ENCODE measurements at regions not wholly inside any gene's neighbourhood (a gene's known extent, or its start where the extent isn't known, plus 50 kb on each side); places are given as distances from the start of the nearest gene placed in this dataset.
"Not testable (repeated sequence)": the region's sequence is repeated elsewhere in the genome, so short reads cannot be mapped to it uniquely, and the experiment has no call there.

DNA sequence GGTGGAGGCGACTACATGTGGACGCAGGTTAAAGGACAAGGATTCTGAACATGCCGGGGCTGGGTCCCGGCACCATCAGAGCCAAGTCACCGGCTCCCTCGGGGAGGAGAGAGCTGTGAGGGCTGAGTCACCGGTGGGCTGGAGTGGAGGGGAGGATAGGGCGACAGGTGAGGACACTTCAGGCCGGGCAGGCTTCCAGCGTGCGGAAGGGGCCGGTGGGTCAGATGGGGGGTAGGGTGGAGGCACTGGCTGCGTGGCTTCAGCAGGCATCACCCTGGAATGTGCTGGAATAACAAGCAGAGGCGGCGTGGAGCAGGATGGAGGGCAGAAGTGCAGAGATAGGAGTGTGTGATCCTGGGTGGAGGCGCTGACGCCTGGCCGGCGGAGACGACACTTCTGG is 4435.3 kb upstream of the TPTE start:
- DNase-seq (ENCODE audit: low spot score); CTCF ChIA-PET; H3K27ac ChIP-seq; POLR2A ChIA-PET (ENCODE audit: low non-redundant PET): not testable (repeated sequence)

DNA sequence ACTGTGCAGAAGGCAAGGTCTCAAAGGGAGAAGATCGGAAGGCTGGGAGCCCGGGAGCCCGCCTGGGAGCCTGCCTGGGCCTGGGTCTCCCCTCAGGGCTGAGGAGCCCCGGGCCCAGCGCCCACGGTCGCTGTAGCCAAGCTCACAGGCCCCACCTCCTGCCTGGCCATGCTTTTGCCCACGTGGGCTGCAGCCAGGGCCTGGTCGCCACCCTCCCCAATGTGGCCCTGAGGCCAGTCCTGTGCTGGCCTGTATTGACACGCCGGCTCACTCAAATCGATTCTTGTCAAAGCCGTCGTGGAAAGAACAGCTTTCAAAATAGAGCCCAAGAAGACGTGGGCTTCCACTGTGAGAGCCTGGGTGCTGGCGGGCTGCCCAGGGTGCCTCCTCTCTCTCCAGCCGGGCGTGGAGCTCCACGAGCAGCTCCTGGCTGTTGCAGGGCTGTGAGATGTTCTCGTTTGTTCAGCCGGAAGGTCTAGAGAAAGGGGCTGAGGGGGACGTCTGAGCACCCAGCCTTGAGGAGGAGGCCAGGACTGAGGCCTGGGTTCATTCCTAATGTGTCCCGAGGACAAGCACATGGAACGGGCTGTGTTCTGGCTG is 4433.7 kb upstream of the TPTE start:
- CTCF ChIA-PET; H3K27ac ChIP-seq; POLR2A ChIA-PET (ENCODE audit: low non-redundant PET); DNase-seq (ENCODE audit: low spot score): not testable (repeated sequence)

DNA sequence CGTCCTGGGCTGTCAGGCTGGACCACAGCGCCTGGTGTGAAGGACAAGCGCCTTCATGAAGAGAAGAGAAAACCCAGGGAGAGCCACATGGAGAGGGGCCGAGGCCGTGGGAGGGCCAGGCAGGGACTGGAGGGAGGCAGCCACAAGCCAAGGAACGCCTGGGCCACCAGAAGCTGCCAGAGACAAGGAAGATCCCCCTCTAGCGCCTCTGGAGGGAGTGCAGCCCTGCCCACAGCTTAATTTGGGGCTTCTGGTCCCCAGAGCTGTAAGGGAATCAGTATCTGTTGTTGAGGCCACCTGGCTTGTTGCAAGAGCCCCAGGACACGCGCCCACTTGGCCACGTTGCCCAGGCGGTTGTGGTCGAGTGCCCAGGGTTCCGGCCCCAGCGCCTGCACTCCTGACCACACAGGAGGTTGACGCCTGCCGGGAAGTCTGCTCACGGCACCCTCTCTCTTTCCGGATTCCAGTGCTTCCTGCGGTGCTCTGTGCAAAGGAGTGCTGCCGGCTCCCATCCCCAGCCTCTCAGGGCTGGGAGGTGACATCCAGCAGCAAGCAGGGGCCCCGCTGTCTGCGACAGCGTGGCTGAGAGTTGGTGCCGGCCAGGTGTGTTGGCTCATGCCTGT is 4431.0 kb upstream of the TPTE start:
- H3K27ac ChIP-seq; DNase-seq (ENCODE audit: low spot score); POLR2A ChIA-PET (ENCODE audit: low non-redundant PET); CTCF ChIA-PET: not testable (repeated sequence)

DNA sequence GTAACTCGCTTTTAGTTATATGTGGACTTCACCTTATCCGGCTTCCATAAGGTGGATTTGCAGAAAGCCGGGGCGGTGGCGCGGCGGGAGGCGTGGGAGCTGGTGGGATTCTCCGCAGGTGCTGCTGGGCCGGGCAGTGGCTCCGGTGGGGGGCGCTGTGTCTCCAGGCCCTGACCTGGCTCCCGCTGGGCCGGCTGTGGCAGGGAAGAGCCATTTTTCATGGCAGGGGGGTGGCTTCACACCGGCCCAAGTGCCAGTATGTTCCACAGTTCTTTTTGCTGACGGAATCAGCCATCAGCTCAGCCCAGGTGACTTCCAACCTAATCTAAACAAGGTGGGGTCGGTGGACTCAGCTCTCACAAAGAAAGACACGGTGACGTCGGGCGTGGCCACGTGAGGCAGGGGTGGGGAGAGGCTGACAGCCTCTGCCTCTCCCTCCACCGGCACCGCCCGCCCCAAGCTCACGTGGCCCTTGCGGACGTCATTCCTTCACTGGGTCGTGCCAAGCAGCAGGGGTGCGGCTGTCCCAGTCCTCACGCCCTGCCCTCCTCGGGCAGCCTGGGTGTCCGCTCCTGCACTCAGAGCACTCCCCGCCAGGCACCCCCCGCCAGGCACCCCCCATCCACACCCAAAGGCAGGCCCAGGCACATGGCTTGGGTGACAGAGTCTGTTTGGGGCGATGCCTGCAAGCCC is 4429.9 kb upstream of the TPTE start:
- H3K27ac ChIP-seq; POLR2A ChIA-PET (ENCODE audit: low non-redundant PET); DNase-seq (ENCODE audit: low spot score); CTCF ChIA-PET: not testable (repeated sequence)

DNA sequence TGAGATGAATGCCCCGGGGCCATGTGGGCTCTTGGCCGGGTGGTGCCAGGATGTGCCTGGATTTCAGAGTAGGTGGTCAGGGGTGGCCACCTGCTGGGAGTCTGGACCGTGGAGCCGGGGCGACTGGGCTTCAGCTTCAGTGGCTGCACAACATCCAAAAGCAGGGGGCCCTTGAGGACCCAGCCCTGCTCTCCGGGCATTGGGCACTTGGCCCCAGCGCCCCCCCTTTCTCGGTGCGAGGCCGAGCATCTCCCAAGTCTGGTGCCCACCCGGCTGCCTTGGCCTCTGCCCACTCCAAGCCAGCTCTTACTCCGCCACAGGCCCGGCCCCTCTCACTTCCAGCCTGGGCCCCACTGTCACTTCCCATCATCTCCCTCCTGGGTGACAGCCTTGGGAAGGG is 4429.0 kb upstream of the TPTE start:
- H3K27ac ChIP-seq; DNase-seq (ENCODE audit: low spot score); CTCF ChIA-PET; POLR2A ChIA-PET (ENCODE audit: low non-redundant PET): not testable (repeated sequence)

DNA sequence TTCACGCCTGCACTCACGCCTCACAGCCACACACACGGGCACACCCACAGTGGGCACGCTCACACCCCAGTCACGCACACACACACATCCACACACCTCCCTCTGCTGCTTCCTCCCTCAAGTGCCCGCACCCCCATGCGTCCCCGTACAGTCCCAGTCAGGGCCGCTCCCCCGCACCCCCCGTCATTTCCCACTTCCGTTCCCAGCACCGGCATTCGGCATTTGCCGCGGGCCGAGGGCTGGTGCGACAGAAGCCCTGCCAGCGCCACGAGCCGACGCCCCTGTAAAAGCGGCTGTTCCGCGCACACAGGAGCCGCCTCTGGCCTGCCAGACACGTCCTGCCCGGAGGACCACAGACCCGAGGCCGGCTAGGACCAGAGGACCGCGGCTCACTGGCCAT is 4428.0 kb upstream of the TPTE start:
- POLR2A ChIA-PET (ENCODE audit: low non-redundant PET); H3K27ac ChIP-seq; DNase-seq (ENCODE audit: low spot score); CTCF ChIA-PET: not testable (repeated sequence)

DNA sequence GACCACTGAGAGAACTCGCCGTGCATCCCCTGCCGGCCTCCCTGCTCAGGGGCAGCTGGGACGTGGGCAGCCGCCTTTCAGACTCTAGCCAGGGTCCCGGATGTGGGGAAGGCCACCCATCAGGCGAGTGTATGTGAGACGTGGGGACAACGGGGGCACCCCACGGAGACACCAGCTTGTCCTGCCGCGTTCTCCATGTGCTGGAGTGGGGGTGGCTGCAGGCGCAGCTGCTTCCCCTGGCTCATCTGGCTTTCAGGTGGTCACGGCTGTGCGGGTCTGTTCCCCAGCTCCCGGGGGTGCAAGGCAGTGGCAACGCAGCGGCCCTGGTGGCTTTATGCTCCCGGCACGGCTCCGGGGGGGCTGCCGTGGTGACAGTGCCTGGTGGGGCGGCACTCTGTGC is 4427.5 kb upstream of the TPTE start:
- CTCF ChIA-PET; H3K27ac ChIP-seq; POLR2A ChIA-PET (ENCODE audit: low non-redundant PET); DNase-seq (ENCODE audit: low spot score): not testable (repeated sequence)

DNA sequence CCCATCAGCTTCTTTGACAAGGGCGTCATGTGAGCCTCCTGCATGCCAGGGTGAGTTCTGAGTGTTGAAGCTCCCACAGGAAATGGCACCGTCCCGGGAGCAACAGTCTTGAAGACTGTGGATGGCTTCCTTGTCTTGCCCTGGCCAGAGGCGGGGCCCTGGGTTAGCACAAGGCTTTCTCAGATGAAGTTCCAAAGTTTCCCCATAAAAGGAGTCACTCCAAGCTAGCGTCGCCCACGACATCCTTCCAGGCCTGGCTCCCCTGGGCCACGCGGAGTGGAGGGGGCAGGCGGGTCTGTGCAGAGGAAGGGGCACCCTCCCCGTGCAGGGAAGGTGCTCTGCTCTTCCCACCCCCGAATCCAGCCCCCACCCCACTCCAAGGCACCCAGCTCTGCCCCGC is 4426.1 kb upstream of the TPTE start:
- DNase-seq (ENCODE audit: low spot score); POLR2A ChIA-PET (ENCODE audit: low non-redundant PET); H3K27ac ChIP-seq; CTCF ChIA-PET: not testable (repeated sequence)

DNA sequence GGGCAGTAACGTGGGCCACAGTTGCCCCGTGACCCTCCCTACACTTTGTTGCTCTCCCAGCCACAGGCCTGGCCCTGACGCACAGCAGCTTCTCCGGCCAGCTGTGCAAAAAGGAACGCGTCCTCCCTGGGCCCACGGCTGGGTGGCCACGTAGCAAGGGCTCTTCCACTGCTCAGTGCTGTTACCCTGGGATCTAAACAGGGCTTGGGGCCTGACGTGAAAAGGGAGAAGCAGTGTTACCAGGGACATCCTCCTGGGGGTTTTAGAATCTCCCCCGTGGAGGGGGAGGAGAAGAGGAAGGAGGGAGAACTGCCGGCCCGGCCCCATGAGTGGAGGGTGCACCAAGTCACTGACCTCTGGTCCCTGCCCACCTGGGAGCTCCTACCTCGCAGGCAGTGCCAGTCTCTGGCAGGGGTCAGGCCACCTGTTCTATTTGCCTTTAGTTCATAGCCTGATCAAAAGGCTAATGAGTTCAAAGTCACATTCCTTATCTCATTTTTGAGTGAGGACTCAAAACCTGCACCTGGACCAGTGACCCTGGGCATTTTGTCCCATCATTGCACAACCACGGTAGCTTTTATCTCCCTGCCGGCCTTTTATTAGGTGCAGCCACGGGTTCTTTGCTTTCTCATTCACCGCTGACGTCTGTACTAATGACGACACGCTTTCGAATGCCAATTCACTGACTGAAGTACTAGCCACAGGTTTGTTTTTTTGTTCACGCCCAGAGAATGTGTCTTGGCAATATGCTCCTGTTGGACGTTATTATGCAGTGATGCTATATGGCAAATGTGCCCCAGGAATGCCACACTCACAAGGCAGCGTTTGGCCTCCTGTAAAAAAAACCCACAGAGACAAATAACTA is 4424.6 kb upstream of the TPTE start:
- CTCF ChIA-PET; DNase-seq (ENCODE audit: low spot score); H3K27ac ChIP-seq; POLR2A ChIA-PET (ENCODE audit: low non-redundant PET): not testable (repeated sequence)

DNA sequence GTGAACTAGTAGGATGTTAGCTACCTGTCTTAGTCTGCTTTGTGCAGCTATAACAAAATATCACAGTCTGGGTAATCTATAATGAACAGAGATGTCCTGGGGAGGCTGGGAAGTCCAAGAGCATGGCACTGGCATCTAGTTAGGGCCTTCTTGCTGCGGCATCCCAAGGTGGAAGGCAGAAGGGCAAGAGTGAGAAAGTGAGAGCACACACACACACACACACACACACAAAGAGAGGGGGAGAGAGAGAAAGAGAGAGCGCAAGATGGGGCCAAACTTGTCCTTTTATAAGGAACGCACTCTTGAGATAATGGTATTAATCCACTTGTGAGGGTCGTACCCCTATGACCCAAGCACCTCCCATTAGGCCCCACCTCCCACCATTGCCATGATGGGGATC is 4423.6 kb upstream of the TPTE start:
- DNase-seq (ENCODE audit: low spot score); H3K27ac ChIP-seq; CTCF ChIA-PET; POLR2A ChIA-PET (ENCODE audit: low non-redundant PET): not testable (repeated sequence)

DNA sequence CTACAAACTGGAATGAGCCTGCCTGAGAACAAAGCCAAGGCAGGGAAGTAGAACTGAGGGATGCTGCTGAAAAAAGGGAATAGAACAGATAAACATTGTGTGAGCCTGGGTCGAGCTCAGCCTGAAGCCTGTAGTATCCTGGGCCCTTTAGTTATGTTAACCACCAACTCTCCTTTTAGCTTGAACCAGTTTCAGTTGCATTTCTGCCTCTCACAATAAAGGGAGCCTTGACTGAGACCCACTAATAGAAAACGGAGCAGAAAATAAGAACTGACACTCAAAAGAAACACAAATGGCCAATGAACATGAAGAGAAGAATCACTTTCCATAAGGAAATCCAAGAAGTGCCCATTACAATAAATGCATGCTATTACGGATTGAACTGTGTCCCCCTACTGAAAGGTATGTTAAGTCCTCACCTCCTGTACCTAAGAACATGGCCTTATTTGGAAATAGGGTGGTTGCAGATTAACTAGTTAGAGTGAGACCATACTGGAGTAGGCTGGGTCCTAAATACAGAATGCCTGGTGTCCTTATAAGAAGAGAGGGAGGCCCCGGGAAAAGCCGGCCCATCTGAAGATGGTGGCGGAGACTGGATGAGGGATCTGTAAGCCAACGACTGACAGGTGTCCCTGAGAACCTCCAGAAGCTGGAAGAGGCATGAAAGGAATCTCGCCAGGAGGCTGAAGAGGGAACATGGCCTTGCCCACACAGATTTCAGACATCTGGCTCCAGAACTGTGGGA is 4423.0 kb upstream of the TPTE start:
- DNase-seq (ENCODE audit: low spot score); H3K27ac ChIP-seq; CTCF ChIA-PET; POLR2A ChIA-PET (ENCODE audit: low non-redundant PET): not testable (repeated sequence)

DNA sequence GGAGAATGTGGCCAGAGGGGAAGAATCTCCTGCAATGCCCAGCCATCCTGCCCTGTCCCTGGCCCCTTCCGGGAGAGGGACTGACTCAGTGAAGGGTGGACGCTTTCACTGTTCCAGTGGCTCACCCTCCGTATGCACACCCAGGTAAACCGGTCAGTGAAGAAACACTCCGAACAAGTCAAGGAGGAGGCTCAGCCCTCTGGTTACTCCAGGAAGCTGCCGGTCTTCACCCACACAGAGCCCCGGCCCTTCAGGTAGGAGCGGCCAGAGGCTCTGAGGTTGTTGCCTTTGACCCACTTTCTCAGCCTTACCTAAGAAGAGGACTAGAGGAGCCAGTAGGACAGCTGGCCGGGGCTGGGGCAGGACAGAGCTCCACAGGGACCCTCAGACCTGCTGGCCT is 4419.8 kb upstream of the TPTE start:
- POLR2A ChIA-PET (ENCODE audit: low non-redundant PET); H3K27ac ChIP-seq; CTCF ChIA-PET; DNase-seq (ENCODE audit: low spot score): not testable (repeated sequence)

DNA sequence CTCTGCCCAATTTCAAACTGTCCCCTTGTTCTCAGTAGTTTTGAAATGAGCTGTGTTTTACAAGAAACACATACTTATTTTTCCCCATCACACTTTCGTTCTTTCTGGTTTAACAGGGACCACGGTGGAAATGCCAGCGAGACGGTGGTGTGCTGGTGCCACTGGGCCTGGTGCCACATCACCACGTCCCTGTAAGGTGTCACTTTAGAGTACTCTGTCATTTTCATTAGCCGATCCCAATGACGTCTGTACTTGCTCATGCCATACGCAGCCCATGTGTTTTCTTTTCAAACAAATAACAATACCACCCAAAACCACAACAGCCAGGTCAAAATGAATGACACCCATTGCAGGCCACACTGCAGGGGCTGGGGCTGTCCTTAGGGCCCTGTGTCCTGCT is 4416.8 kb upstream of the TPTE start:
- H3K27ac ChIP-seq; POLR2A ChIA-PET (ENCODE audit: low non-redundant PET); CTCF ChIA-PET; DNase-seq (ENCODE audit: low spot score): not testable (repeated sequence)

DNA sequence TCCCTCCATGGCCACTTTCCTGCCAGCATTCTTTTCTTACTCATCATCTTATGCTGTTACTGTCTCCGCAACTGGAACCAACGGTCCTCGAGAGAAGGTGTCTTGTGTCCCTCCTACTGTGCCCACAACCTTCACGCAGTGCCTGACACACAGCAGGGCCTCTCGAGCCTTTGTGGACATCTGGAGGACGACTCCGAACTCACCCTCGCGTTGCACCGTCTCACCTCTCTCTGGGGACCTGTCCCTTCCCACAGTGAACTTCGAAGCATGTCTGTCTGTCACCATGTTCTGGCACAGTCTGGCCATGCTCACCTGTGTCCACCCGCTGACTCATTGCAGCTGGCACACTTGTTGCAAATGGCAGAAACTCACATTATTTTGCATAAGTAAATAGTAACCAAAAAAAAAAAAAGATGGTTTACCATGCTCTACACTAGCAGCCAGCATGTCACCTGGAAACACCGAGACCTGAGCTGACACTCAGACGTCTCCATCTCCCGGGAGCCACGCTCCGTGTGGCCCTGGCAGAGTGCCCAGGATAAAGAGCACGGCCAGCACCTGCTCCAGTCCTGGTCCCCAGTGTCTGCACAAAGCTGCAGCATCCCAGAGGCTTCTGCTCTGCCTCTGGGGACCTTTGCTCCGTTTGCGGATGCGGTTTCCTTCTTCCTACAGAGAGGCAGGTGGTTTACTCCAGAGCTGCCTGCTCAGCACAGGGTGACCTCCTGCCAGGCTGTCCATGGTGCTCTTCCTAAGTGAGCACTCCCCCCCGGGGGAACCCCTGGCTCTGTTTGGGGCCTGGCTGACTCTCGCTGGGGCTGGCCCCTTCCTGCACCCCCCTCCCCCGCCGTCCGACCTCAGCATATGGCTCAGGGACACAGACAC is 4414.5 kb upstream of the TPTE start:
- H3K27ac ChIP-seq; CTCF ChIA-PET; POLR2A ChIA-PET (ENCODE audit: low non-redundant PET); DNase-seq (ENCODE audit: low spot score): not testable (repeated sequence)

DNA sequence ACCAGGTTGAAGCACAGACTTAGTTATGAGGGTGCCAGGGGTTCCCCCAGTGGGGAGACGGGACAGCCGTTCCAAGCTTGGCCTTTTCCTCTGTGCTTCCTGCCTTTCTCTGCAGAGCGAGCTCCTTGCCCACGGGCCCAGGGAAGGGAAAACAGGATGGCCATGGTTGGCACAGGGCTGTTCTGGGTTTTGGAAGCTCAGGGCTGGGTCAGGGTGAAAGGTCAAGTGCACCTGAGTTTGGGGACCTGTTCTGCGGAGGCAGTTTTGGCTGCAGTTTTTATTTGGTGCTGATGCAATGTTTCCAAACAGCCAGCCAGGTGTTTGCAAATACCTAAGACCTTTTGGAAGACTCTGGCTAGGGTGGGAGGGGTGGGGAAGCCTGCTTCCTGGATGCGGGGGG is 4412.5 kb upstream of the TPTE start:
- DNase-seq (ENCODE audit: low spot score); CTCF ChIA-PET; H3K27ac ChIP-seq; POLR2A ChIA-PET (ENCODE audit: low non-redundant PET): not testable (repeated sequence)

DNA sequence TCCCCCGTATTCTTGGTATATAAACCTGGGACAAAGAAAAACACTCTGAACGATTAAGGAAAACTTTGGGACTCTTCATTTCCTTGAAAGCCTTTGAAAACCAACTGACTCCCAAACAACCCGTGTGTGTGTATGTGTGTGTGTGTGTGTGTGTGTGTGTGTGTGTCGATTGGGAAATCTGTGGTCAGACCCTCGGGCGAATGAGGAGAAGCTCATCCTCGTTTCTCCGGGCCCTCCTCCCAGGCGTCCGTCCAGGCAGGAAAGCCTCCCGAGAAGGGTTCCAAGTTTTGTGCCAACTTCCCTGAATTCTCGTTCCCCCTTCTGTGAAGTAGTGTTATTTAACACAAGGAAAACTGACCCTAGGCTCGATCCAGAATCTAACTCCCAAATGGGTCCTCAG is 4411.6 kb upstream of the TPTE start:
- DNase-seq (ENCODE audit: low spot score); CTCF ChIA-PET; H3K27ac ChIP-seq; POLR2A ChIA-PET (ENCODE audit: low non-redundant PET): not testable (repeated sequence)

Data from RWPE1 (cell line).